Glomerular visceral epithelial cell (primary cell): ENCODE measurements at regions not wholly inside any gene's neighbourhood (a gene's known extent, or its start where the extent isn't known, plus 50 kb on each side); places are given as distances from the start of the nearest gene placed in this dataset.
A peak's percentile ranks its signal among the peaks of the same experiment; 100 is the strongest.

ENCODE experiments used
- DNase-seq: peaks from one replicate; pipeline ENCODE4 v3.0.0-alpha.2; 2016; ENCODE audit errors: extremely low spot score

DNA sequence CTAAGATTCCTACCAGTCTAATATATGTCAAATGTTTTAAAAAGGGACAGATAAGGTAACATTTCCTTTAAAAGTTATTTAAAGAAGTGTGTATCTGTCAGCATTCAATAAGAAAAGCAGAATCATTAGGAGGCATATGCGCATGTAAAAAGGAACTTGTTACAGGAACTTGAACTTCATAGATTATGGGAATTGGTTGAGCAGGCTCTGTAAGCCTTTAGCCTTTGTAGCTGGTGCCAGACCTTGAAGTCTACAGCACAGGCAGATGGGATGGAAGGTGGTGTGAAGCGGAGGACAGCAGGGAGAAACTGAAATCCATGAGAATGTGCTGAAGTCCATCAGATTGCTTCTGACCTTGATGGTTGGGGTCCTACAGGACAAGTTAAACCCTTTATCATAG is 138.3 kb upstream of the ST6GAL2 start:
- DNase-seq = no peak

DNA sequence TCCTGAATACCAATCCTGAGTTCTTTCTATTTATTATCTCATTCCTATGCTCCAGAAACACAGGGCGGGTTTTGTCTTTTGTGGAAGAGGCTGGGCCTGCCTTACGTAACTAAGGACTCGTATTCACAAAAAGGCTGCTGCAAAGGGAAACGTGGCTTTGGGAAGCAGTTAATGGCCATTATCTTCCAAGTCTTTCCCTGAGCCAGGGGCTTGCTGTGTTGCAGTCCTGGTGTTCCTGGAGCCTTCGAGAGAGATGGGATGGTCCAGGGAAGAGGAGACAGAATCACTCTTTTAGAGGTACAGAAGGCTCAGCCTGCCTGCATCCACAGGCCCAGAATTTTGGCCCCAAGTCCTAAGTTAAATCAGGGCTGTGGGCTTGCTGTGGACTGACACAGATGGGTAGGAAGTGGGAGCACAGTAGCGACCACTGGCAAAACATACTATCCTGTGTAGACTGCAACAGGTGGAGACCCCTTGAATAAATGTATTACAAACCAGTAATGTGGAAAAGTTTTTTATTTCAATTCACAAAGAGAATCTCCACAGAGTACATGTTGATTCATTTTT is 139.4 kb upstream of the ST6GAL2 start:
- DNase-seq = no peak

DNA sequence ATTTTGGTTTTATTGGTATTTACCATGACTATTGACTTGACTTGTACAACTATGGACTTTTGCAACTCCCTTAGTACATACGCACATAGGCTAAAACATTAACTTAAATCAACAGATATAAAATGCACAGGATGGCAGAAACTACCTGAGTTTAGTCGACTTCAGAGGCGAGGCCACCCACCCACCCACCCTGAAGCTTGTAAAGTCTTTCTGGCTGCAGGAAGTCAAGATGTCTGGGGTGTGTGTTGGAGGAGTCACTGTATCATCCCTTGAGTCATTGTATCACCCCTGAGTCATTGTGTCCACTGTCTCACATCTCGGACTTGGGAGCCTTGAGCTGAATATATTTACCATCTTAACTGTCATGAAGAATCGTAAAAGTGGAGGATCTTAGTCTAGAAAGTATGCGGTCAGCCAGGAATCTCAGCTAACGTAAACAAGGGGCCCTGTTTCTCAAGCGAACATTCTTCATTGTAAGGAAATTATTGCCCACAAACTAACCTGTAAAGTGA is 140.0 kb upstream of the ST6GAL2 start:
- peak; percentile 71 for DNase-seq

- DNase-seq = no peak
Observed at GRCh38 chr2:107027205-107027604, 141.2 kb upstream of the ST6GAL2 start.

GRCh38 chr2:107027810-107028209 is 141.8 kb upstream of the ST6GAL2 start:
- DNase-seq = no peak

- no peak for DNase-seq
Observed at GRCh38 chr2:107028661-107029060, 142.7 kb upstream of the ST6GAL2 start.

- DNase-seq = peak; percentile 15
Observed at GRCh38 chr2:107036293-107036692, 150.3 kb upstream of the ST6GAL2 start.

DNA sequence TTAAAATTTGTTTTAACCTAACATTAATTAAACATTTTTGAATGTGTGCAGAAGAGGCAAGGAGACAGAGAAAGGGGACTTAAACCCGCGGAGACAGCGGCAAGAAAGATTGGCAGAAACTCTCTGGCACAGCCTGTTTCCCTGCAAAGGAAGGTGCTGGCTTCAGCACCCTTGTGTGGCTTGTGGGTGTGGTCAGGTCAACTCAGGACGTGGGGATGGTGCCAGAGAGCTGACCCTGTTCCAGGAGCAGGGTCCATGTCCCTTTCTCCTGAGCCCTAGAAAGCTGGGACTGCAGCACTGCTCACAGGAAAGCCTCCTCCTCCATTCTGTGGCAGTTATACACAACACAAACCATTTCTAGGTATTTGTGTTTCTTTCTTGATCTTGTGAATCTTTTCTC is 176.2 kb upstream of the ST6GAL2 start:
- no peak for DNase-seq

- DNase-seq = no peak
Observed at GRCh38 chr2:107062599-107063220, 176.7 kb upstream of the ST6GAL2 start.

- no peak for DNase-seq
Observed at GRCh38 chr2:107063228-107063627, 177.3 kb upstream of the ST6GAL2 start.

DNA sequence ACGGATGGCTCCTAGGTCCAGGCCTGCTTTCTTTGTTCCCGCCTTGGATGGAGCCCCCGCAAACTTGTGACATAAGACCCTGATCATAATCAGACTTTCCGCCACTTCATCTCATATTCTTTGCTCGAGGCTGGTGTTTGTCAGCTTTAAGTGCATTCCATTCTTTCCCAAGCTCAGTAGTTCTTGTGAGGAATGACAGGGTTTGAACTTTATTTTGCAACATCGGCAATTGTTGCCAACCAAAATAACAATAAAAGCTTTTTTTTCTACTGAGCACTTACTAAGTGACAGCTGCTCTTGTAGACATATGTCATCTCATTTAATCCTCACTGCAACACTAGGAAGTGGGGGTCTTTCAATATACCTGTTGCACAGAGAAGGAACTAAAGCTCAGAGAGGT is 178.8 kb upstream of the ST6GAL2 start:
- DNase-seq = no peak

DNA sequence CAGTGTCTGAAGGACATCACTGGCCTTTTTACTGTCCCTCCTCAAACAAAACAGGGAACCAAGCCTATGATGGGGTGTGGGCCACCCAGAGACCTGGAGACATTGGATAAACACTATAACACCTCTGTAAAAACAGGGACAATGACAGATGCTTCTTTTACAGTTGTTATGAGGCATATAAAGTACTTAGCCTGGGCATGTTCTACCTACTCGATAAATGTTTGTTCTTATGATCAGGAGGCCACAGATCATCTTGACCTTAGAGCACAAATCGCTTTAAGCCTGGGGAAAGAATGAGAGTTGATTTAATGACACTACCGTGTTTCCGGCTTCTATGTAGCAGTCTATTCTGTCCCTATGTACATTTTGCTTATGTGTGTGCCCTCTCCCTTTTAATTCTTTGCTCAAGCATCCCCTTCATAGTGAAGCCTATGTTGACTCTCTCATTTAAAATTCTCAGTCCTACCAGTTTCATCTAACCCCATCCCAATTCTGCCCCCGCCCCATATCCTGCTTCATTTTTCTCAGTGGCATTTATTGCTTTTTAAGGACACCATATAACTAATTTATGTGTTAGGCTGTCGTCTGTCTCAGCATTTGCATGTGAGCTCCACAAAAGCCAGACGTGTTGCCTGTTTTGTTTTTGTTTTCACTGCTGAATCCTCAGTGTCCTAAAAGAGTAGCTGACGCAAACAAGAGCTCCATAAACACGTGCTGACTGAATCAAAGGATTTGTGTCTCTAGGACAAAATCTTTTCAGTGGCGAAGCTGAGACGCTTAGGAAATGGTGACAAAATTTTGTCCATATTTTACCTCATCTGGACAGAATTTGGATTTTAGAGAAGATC is 182.3 kb upstream of the ST6GAL2 start:
- DNase-seq = no peak

- no peak for DNase-seq
Observed at GRCh38 chr2:107069890-107070289, 183.9 kb upstream of the ST6GAL2 start.

GRCh38 chr2:107072150-107072940 is 186.4 kb upstream of the ST6GAL2 start:
- DNase-seq = no peak

DNA sequence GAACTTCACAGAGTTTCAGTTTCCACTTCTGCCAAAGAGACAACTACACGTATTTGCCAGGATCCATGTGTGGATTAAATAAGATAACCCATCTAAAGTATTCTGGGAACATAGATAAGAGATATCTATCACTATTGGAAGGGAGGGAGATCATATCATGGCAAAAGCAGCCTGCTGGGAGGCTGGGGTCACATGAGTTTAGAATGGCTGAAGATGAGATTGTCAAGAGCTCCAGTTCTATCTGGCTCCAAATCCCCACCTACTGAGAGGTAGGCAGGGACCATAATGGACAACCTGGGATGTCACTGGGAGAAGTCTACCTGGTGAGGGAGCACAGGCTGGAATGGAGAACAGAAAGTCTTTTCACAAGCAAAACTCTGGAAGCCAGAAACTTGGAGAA is 192.6 kb upstream of the ST6GAL2 start:
- no peak for DNase-seq

DNA sequence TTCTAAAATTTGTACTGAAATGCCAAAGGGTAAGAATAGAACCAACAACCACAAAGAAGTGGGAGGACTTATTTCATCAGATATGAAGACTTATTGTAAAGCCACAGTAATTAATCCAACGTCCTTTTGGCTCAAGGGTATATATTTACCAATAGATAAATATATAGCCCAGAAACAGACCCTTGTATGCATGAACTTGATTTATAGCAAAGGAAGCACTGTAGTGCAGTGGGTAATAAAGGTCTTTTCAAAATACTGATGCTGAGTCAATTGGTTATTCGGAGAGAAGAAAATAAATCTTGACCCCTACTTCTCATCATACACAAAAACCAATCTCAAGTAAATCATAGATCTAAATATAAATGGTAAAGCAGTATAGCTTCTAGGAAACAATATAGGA is 200.5 kb upstream of the ST6GAL2 start:
- DNase-seq = no peak

- DNase-seq = no peak
Observed at GRCh38 chr2:107088156-107088555, 202.2 kb upstream of the ST6GAL2 start.

GRCh38 chr2:107091163-107091864 is 205.3 kb upstream of the ST6GAL2 start:
- peak; percentile 83 for DNase-seq

DNA sequence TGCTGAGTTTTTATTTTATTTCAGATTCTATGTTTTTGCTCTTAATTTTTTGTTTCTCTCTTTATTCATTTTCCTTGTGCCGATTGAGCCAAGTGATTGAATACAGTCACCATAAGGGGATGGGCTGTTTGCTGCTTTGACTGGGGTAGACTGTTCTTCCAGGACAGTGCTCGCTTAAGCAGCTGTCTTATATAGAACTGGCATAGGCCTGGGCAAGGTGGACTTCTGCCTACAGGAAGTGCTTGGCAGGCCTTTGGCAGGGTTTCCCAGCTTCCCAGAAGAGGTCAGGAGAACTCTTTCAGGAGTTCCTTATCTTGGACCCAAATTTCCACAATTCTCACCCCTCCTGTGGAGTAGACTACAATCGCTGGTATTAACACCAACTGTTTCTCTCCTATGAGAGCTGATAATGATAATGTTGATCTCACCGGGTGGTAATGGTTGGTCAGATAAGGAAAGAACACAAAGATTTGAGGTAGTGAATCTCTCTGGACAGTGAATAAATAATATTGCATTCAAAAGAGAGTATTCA is 207.5 kb upstream of the ST6GAL2 start:
- no peak for DNase-seq

- no peak for DNase-seq
Observed at GRCh38 chr2:107094450-107094986, 208.6 kb upstream of the ST6GAL2 start.

DNA sequence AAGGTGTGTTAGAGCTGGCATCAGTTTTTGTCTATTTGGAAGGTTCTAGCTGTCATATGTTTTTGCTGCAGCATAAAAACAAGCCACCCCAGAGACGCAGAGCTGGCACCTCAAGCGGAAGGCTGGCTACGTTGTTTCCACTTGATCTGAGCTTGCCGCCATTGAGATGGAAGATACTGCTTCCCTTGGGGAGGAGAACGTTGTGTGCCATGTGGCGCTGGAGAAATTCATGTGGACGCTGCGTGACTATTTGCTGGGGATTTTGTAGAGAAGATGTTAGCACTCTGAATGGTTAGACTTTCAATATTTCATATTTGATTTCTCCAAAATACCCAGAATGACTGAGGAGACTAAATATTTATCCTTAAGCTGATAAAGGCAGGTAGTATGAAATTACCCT is 216.2 kb upstream of the ST6GAL2 start:
- DNase-seq = no peak
